Lung (tissue), 11 donors: ENCODE measurements at regions not wholly inside any gene's neighbourhood (a gene's known extent, or its start where the extent isn't known, plus 50 kb on each side); places are given as distances from the start of the nearest gene placed in this dataset.

Experiments used
- ATAC-seq: fragments of 200-7000 bp; cut with Tn5 transposase; one replicate; pipeline ENCODE4 v1.9.1; 2020; ENCODE audit warnings: moderate number of reproducible peaks; ENCODE audit not compliant: insufficient read depth, low FRiP score
- DNase-seq, 3 donors: peaks; one replicate each; pipeline ENCODE4 v3.0.0-alpha.2; 2013 to 2017
- H3K27ac ChIP-seq, 2 donors: one replicate each; pipeline ENCODE4 v1.5.1; 2013; ENCODE audit warnings: mild to moderate bottlenecking in 2 of 2, moderate library complexity in 2 of 2, control low read depth in 1 of 2, inconsistent platforms in 1 of 2, low read depth in 1 of 2, low read length in 1 of 2
- H3K27me3 ChIP-seq, 3 donors: one replicate each; pipeline ENCODE4 v1.5.1; 2013; ENCODE audit warnings: low read length in 2 of 3; ENCODE audit not compliant: control insufficient read depth in 3 of 3, insufficient read depth in 3 of 3
- H3K36me3 ChIP-seq, 4 donors: one replicate each; pipeline ENCODE4 v1.5.1; 2013; ENCODE audit warnings: low read length in 4 of 4, mild to moderate bottlenecking in 1 of 4, moderate library complexity in 1 of 4; ENCODE audit not compliant: control insufficient read depth in 4 of 4, insufficient read depth in 4 of 4
- H3K4me1 ChIP-seq, 5 donors: one replicate each; pipeline ENCODE4 v1.5.1; 2013; ENCODE audit warnings: low read length in 5 of 5, mild to moderate bottlenecking in 2 of 5, moderate library complexity in 1 of 5; ENCODE audit not compliant: control insufficient read depth in 5 of 5, insufficient read depth in 5 of 5
- H3K4me3 ChIP-seq: one replicate; pipeline ENCODE4 v1.5.1; 2013; ENCODE audit warnings: mild to moderate bottlenecking, control low read depth, moderate library complexity
- H3K9ac ChIP-seq, 2 donors: one replicate each; pipeline ENCODE4 v1.5.1; 2013; ENCODE audit warnings: low read length in 2 of 2, control low read depth in 1 of 2; ENCODE audit not compliant: insufficient read depth in 1 of 2
- H3K9me3 ChIP-seq, 4 donors: one replicate each; pipeline ENCODE4 v1.5.1; 2013; ENCODE audit warnings: low read length in 3 of 4, mild to moderate bottlenecking in 1 of 4, moderate library complexity in 1 of 4; ENCODE audit not compliant: control insufficient read depth in 4 of 4, insufficient read depth in 3 of 4
- WGBS, 2 donors: extraction: QIAGEN DNeasy Blood & Tissue Kit; methylation state at CpG; one replicate each; pipeline ENCODE4 v1.1.7; 2013; 5-methylcytosine and 5-hydroxymethylcytosine counted together
- TF ChIP-seq, protein P1 (sequence below): IDR thresholded peaks from 2 replicates; pipeline ENCODE4 v1.5.1; 2012; ENCODE audit warnings: mild to moderate bottlenecking; ENCODE audit errors: control extremely low read depth, extremely low read depth
- donor health status: control.
- donor health status: control.
- donor health status: Bipolar disorder and iron deficiency.
- donor health status: healthy.
- donor health status: DM: yes; HTN: yes; CAD: no.

DNA sequence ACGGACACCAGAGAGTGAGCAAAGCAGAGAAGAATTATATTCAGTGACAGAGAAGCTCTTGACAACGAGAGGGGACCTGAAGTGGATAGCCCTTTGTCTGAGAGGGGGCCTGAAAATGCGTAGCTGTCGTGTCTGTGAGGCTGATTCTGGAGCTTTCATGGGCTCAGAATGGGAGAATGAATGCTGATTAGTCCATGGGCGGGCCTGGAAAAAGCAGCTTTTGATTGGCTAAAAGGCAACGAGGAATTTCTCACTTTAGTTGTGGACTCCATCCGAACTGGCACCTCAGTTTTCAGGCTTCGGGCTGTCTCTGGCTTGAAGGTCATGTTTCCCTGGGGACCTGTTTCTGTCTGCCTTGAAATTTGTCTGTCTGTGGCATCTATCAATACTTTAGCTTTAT lies 487.1 kb downstream of the TECRL start:
- ATAC-seq (no peak), DNase-seq (no peak)
- H3K4me1 ChIP-seq: no peaks in the 10 kb centered on the region
- no peak overlapping the region for H3K27ac ChIP-seq
- no peak overlapping the region for H3K4me3 ChIP-seq
- no peaks in the 10 kb centered on the region for H3K36me3 ChIP-seq
- TF ChIP-seq, protein P1, sequence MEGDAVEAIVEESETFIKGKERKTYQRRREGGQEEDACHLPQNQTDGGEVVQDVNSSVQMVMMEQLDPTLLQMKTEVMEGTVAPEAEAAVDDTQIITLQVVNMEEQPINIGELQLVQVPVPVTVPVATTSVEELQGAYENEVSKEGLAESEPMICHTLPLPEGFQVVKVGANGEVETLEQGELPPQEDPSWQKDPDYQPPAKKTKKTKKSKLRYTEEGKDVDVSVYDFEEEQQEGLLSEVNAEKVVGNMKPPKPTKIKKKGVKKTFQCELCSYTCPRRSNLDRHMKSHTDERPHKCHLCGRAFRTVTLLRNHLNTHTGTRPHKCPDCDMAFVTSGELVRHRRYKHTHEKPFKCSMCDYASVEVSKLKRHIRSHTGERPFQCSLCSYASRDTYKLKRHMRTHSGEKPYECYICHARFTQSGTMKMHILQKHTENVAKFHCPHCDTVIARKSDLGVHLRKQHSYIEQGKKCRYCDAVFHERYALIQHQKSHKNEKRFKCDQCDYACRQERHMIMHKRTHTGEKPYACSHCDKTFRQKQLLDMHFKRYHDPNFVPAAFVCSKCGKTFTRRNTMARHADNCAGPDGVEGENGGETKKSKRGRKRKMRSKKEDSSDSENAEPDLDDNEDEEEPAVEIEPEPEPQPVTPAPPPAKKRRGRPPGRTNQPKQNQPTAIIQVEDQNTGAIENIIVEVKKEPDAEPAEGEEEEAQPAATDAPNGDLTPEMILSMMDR: no peak
- peaks cover 0 to 2% (median 0%) of the 10 kb centered on the region in 4 donors for H3K9me3 ChIP-seq
- 73 to 78% methylated on average over 8 of the region's 8 CpGs for WGBS, 2 donors
- no peaks in the 10 kb centered on the region for H3K27me3 ChIP-seq
- H3K9ac ChIP-seq: no peak overlapping the region

DNA sequence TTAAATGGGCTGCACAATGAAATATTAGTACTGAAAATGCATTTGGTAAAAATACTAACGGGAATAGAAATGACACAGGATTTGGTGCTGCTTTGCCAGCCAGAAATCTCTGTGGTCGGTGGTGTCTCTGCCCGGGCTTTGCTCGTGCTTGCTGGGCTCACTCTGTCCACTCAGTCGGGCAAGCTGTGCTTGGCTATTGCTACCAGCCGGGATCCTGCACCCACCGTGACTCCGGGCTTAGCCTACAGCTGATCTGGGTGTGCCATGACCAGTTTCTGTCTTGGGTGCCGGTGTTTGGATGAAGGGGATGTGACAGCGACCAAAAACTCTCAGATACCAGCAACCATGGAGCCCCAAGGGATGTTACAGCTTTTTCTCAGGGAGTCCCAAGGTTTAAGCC lies 487.7 kb downstream of the TECRL start:
- Histone ChIP-seq H3K4me3 (no peak overlapping the region), H3K27me3 (no peaks in the 10 kb centered on the region), H3K4me1 (no peaks in the 10 kb centered on the region), H3K27ac (no peak overlapping the region), H3K9ac (no peak overlapping the region), H3K9me3 (peaks cover 0 to 2% (median 0%) of the 10 kb centered on the region in 4 donors), H3K36me3 (no peaks in the 10 kb centered on the region)
- TF ChIP-seq, protein P1: no peak
- ATAC-seq (no peak), DNase-seq (no peak)
- 86 to 89% methylated on average over 10 of the region's 10 CpGs for WGBS, 2 donors

DNA sequence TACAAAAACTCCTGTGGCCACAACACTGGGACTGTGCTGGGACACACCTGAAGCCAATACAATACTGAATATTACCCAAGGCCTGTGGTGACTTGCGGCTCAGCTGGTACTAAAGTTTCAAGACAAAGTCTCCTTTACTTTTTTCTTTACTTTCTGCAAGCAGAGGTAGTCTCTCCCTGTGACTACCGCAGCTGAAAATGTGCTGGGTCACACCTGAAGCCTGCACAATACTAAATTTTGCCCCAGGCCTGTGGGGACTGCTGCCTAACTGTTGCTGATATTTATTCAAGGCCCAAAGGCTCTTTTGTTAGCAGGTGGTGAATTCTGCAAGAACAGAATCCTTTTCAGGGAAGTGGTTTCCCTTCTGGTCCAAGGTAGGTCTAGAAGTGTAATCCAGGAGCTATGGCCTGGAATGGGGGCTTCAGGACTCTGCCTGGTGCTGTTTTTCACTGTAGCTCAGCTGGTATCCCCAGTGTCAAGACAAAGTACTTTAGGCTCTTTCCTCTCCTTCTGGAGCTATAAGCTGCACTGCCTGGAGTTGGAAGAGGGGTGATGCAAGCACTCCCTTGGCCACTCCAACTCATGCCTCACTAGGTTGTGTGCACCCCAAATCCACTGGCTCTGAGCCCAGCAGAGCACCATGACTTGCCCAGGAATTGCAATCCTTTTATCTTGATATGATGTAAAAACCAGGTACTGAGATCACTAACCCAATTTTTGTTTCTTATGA lies 489.4 kb downstream of the TECRL start:
- 82 to 88% methylated on average over 2 of the region's 2 CpGs for WGBS, 2 donors
- no peak for DNase-seq

More for the DNA sequence above, 489.4 kb downstream of the TECRL start:
- Histone ChIP-seq H3K36me3 (no peaks in the 10 kb centered on the region), H3K27ac (no peak overlapping the region), H3K27me3 (no peaks in the 10 kb centered on the region), H3K4me3 (no peak overlapping the region), H3K9ac (no peak overlapping the region), H3K4me1 (no peaks in the 10 kb centered on the region), H3K9me3 (peaks cover 0 to 2% (median 0%) of the 10 kb centered on the region in 4 donors)
- ATAC-seq: no peak
- TF ChIP-seq, protein P1: no peak
